HL-60 (cell line): ENCODE measurements at regions not wholly inside any gene's neighbourhood (a gene's known extent, or its start where the extent isn't known, plus 50 kb on each side); places are given as distances from the start of the nearest gene placed in this dataset.

Experiments
- DNase-seq, 2 experiments: peaks; one replicate each; pipeline ENCODE4 v3.0.0-alpha.2; 2010 to 2020; ENCODE audit warnings: low read depth in 1 of 2, low spot score in 1 of 2
- H3K27ac ChIP-seq: fragments of 250-450 bp; sonication (Bioruptor Pico); replicated peaks from 2 replicates; pipeline ENCODE4 v1.5.1; 2020; ENCODE audit warnings: mild to moderate bottlenecking, moderate library complexity
- H3K27me3 ChIP-seq: fragments of 250-450 bp; sonication (Bioruptor Pico); 2 replicates; pipeline ENCODE4 v1.5.1; 2021; ENCODE audit warnings: mild to moderate bottlenecking, moderate library complexity; ENCODE audit not compliant: insufficient read depth, poor library complexity, severe bottlenecking
- H3K4me3 ChIP-seq: replicated peaks from 2 replicates; pipeline ENCODE4 v1.5.1; 2011; ENCODE audit warnings: mild to moderate bottlenecking, control low read depth, low read length; ENCODE audit not compliant: insufficient read depth
- CTCF ChIP-seq: IDR thresholded peaks from one replicate; pipeline ENCODE4 v1.5.1; 2011; ENCODE audit warnings: low read length, control low read depth, inconsistent platforms; ENCODE audit not compliant: insufficient read depth
- GABPA ChIP-seq: IDR thresholded peaks from 2 replicates; pipeline ENCODE4 v1.6.1; 2012; ENCODE audit warnings: low read depth
- POLR2AphosphoS5 ChIP-seq: IDR thresholded peaks from 2 replicates; pipeline ENCODE4 v1.6.1; 2012; ENCODE audit warnings: low read depth
- REST ChIP-seq: IDR thresholded peaks from 2 replicates; pipeline ENCODE4 v1.6.1; 2012; ENCODE audit warnings: low read depth; ENCODE audit not compliant: insufficient replicate concordance
- SPI1 ChIP-seq: IDR thresholded peaks from 2 replicates; pipeline ENCODE4 v1.6.1; 2012; ENCODE audit warnings: low read depth, mild to moderate bottlenecking, borderline replicate concordance

GRCh38 chr20:54716790-54717189 lies 241.4 kb downstream of the DOK5 start:
- Histone ChIP-seq H3K4me3 (no peak overlapping the region), H3K27me3 (no peaks in the 10 kb centered on the region), H3K27ac (no peak overlapping the region)
- TF ChIP-seq GABPA (no peak), REST (no peak), CTCF (no peak), POLR2AphosphoS5 (no peak)
- no peak for DNase-seq

- Histone ChIP-seq H3K4me3 (no peak overlapping the region), H3K27ac (no peak overlapping the region), H3K27me3 (no peaks in the 10 kb centered on the region)
- no peak for DNase-seq
- no peak for TF ChIP-seq CTCF
- TF ChIP-seq POLR2AphosphoS5: no peak
- TF ChIP-seq GABPA: no peak
- no peak for TF ChIP-seq SPI1
Measured at GRCh38 chr20:54716174-54716747, 240.9 kb downstream of the DOK5 start.

- Histone ChIP-seq H3K4me3 (no peak overlapping the region), H3K27me3 (no peaks in the 10 kb centered on the region), H3K27ac (no peak overlapping the region)
- no peak for TF ChIP-seq GABPA
- no peak for TF ChIP-seq SPI1
- TF ChIP-seq REST: no peak
- no peak for TF ChIP-seq POLR2AphosphoS5
- no peak for TF ChIP-seq CTCF
- DNase-seq: no peak
Measured at GRCh38 chr20:54714817-54715216, 239.4 kb downstream of the DOK5 start.

GRCh38 chr20:54713727-54714126 lies 238.3 kb downstream of the DOK5 start:
- TF ChIP-seq REST (no peak), CTCF (no peak), SPI1 (no peak), POLR2AphosphoS5 (no peak), GABPA (no peak)
- H3K27ac ChIP-seq: no peak overlapping the region
- no peak for DNase-seq
- no peak overlapping the region for H3K4me3 ChIP-seq
- H3K27me3 ChIP-seq: no peaks in the 10 kb centered on the region
